HCT116 (cell line): ENCODE measurements at regions not wholly inside any gene's neighbourhood (a gene's known extent, or its start where the extent isn't known, plus 50 kb on each side); places are given as distances from the start of the nearest gene placed in this dataset.

Experiments used
- ATAC-seq: fragments of 200-7000 bp; cut with Tn5 transposase; 2 replicates; pipeline ENCODE4 v1.9.1; 2020; ENCODE audit warnings: mild to moderate bottlenecking, moderate library complexity
- BruUV-seq: library from RNA; stranded (reverse); fragments of 400-500 nt; replicated peaks from 2 replicates; lab custom pipeline; 2021; lab: Mats Ljungman, UMichigan
- CTCF ChIA-PET: fragments of 300-600 bp; sonication (Branson Sonifier 250); formaldehyde crosslinking; loops from one replicate; lab custom pipeline; 2021; ENCODE audit warnings: antibody characterized with exemption; lab: Charles Lee
- POLR2A ChIA-PET: fragments of 300-600, 350-600 bp; sonication (Branson Sonifier 250); formaldehyde crosslinking; loops from one replicate; lab custom pipeline; 2021; ENCODE audit warnings: antibody characterized with exemption; lab: Charles Lee
- RAD21 ChIA-PET, 2 experiments: fragments of 300-600 bp; sonication (Branson Sonifier 250); formaldehyde crosslinking; loops; one replicate each; lab custom pipeline; 2023; ENCODE audit warnings: low total read pairs in 2 of 2; ENCODE audit not compliant: uncharacterized antibody in 2 of 2, unreplicated experiment in 2 of 2, low non-redundant PET in 1 of 2; lab: Charles Lee
- DNase-seq: peaks from one replicate; pipeline ENCODE4 v3.0.0-alpha.2; 2010; ENCODE audit warnings: low read depth, low spot score
- H2AFZ ChIP-seq: fragments of 200-600 bp; shearing (Covaris generic), sonication (generic); 2 replicates; pipeline ENCODE4 v1.6.1; 2017; ENCODE audit warnings: low read depth, mixed run types, mixed read lengths, antibody characterized with exemption, low read length; ENCODE audit not compliant: poor library complexity, severe bottlenecking
- H3K27ac ChIP-seq: 2 replicates; pipeline ENCODE4 v1.5.1; 2012; ENCODE audit warnings: low read depth, low read length
- H3K27me3 ChIP-seq: fragments of 200-600 bp; sonication (generic); 2 replicates; pipeline ENCODE4 v1.6.1; 2016; ENCODE audit warnings: mixed run types, low read length, mixed read lengths; ENCODE audit not compliant: insufficient read depth
- H3K36me3 ChIP-seq, 2 experiments: fragments of 200-500 bp in 1 of 2; fragments of 200-600 bp in 1 of 2; sonication (Bioruptor generic) in 1 of 2; sonication (generic) in 1 of 2; 2 replicates each; pipeline versions ENCODE4 v1.5.1 to v1.6.1; 2014 to 2016; ENCODE audit warnings: low read length in 2 of 2, inconsistent platforms in 1 of 2, mixed read lengths in 1 of 2, mixed run types in 1 of 2; ENCODE audit not compliant: insufficient read depth in 2 of 2, control insufficient read depth in 1 of 2
- H3K4me1 ChIP-seq, 2 experiments: fragments of 200-600 bp in 1 of 2; sonication (generic) in 1 of 2; 2 replicates each; pipeline versions ENCODE4 v1.5.1 to v1.6.1; 2012 to 2017; ENCODE audit warnings: low read length in 2 of 2, inconsistent platforms in 1 of 2, mild to moderate bottlenecking in 1 of 2, mixed read lengths in 1 of 2, mixed run types in 1 of 2, moderate library complexity in 1 of 2; ENCODE audit not compliant: insufficient read depth in 2 of 2, control insufficient read depth in 1 of 2
- H3K4me2 ChIP-seq: fragments of 200-600 bp; sonication (generic); 2 replicates; pipeline ENCODE4 v1.6.1; 2017; ENCODE audit warnings: mixed run types, low read length, mixed read lengths
- H3K4me3 ChIP-seq, 2 experiments: fragments of 200-600 bp in 1 of 2; sonication (generic) in 1 of 2; replicated peaks in 1 of 2; 2 replicates each; pipeline ENCODE4 v1.5.1; 2011 to 2016; ENCODE audit warnings: low read length in 2 of 2, control low read depth in 1 of 2, low read depth in 1 of 2, mild to moderate bottlenecking in 1 of 2, mixed read lengths in 1 of 2, mixed run types in 1 of 2
- H3K79me2 ChIP-seq: fragments of 200-600 bp; sonication (generic); 2 replicates; pipeline ENCODE4 v1.6.1; 2017; ENCODE audit warnings: mild to moderate bottlenecking, mixed run types, low read length, moderate library complexity, mixed read lengths; ENCODE audit not compliant: insufficient read depth
- H3K9ac ChIP-seq: fragments of 200-600 bp; sonication (generic); 2 replicates; pipeline ENCODE4 v1.6.1; 2016; ENCODE audit warnings: low read length, mixed read lengths
- H3K9me2 ChIP-seq: fragments of 200-600 bp; sonication (generic), shearing (Covaris generic); 2 replicates; pipeline ENCODE4 v1.6.1; 2017; ENCODE audit warnings: mixed run types, mild to moderate bottlenecking, moderate library complexity; ENCODE audit not compliant: insufficient read depth
- H3K9me3 ChIP-seq, 2 experiments: fragments of 200-500 bp in 1 of 2; fragments of 200-600 bp in 1 of 2; sonication (Bioruptor generic) in 1 of 2; sonication (generic) in 1 of 2; 2 replicates each; pipeline ENCODE4 v1.6.1; 2014 to 2017; ENCODE audit warnings: low read length in 2 of 2, mixed read lengths in 2 of 2, inconsistent platforms in 1 of 2, low read depth in 1 of 2, mild to moderate bottlenecking in 1 of 2, mixed run types in 1 of 2, moderate library complexity in 1 of 2; ENCODE audit not compliant: control insufficient read depth in 1 of 2, insufficient read depth in 1 of 2
- H4K20me1 ChIP-seq: fragments of 200-600 bp; sonication (generic), shearing (Covaris generic); 2 replicates; pipeline ENCODE4 v1.6.1; 2017; ENCODE audit warnings: mixed run types, mild to moderate bottlenecking, moderate library complexity; ENCODE audit not compliant: insufficient read depth
- CBX3 ChIP-seq: IDR thresholded peaks from 2 replicates; pipeline ENCODE4 v1.6.1; 2012; ENCODE audit warnings: low read depth
- EZH2 ChIP-seq: fragments of 200-600 bp; sonication (generic); IDR thresholded peaks from 2 replicates; pipeline ENCODE4 v1.6.1; 2017; ENCODE audit warnings: antibody characterized with exemption, mixed run types
- JUND ChIP-seq: IDR thresholded peaks from 2 replicates; pipeline ENCODE4 v1.6.1; 2012
- MAX ChIP-seq: IDR thresholded peaks from 2 replicates; pipeline ENCODE4 v1.6.1; 2012
- POLR2A ChIP-seq: IDR thresholded peaks from 2 replicates; pipeline ENCODE4 v1.7.0; 2011; ENCODE audit warnings: borderline replicate concordance; ENCODE audit not compliant: insufficient read depth, insufficient read length; ENCODE audit errors: extremely low read depth
- POLR2AphosphoS5 ChIP-seq: IDR thresholded peaks from 2 replicates; pipeline ENCODE4 v1.6.1; 2011; ENCODE audit warnings: mild to moderate bottlenecking, low read depth, low read length, moderate library complexity
- REST ChIP-seq: IDR thresholded peaks from 2 replicates; pipeline ENCODE4 v1.6.1; 2012; ENCODE audit warnings: low read depth
- TCF7L2 ChIP-seq: IDR thresholded peaks from 2 replicates; pipeline ENCODE4 v1.7.0; 2011; ENCODE audit warnings: borderline replicate concordance, inconsistent platforms; ENCODE audit not compliant: insufficient read depth, insufficient read length; ENCODE audit errors: extremely low read depth
- YY1 ChIP-seq: IDR thresholded peaks from 2 replicates; pipeline ENCODE4 v1.6.1; 2011; ENCODE audit warnings: low read length, low read depth, moderate library complexity, mild to moderate bottlenecking; ENCODE audit not compliant: insufficient replicate concordance; ENCODE audit errors: extremely low read depth
- ZBTB33 ChIP-seq: IDR thresholded peaks from 2 replicates; pipeline ENCODE4 v1.6.1; 2011; ENCODE audit warnings: mild to moderate bottlenecking, low read length, moderate library complexity; ENCODE audit not compliant: insufficient replicate concordance; ENCODE audit errors: extremely low read depth
- ZFX ChIP-seq: fragments of 450-650 bp; IDR thresholded peaks from 2 replicates; pipeline ENCODE4 v1.6.1; 2017
- ZNF274 ChIP-seq: fragments of 200-500 bp; sonication (Bioruptor generic); IDR thresholded peaks from 2 replicates; pipeline ENCODE4 v1.6.1; 2014; ENCODE audit warnings: mild to moderate bottlenecking, low read depth, low read length, inconsistent platforms
- intact Hi-C: fragments of 100-400 bp; cut with micrococcal nuclease; formaldehyde crosslinking; loops from 2 replicates; pipeline ENCODE4 v1.10.0; 2022

GRCh38 chr4:36917413-36917812 is 327.1 kb upstream of the NWD2 start:
- ChIA-PET RAD21 (no interaction called here), POLR2A (no interaction called here), CTCF (no interaction called here)
- Histone ChIP-seq H3K79me2 (no peaks in the 10 kb centered on the region), H3K9ac (no peak overlapping the region), H3K36me3 (no peaks in the 10 kb centered on the region), H2AFZ (no peak overlapping the region), H4K20me1 (no peaks in the 10 kb centered on the region), H3K27me3 (no peaks in the 10 kb centered on the region), H3K4me3 (no peak overlapping the region), H3K4me2 (no peak overlapping the region), H3K4me1 (no peaks in the 10 kb centered on the region), H3K9me2 (no peaks in the 10 kb centered on the region), H3K27ac (no peak overlapping the region), H3K9me3 (no peaks in the 10 kb centered on the region)
- no peak for TF ChIP-seq POLR2AphosphoS5
- TF ChIP-seq CBX3 = no peak
- TF ChIP-seq ZFX = no peak
- TF ChIP-seq TCF7L2 = no peak
- TF ChIP-seq EZH2 = no peak
- no peak for TF ChIP-seq ZBTB33
- ATAC-seq = no peak
- intact Hi-C loops = no loop called here
- no peak for DNase-seq
- BruUV-seq = no TSS peak

GRCh38 chr4:36919721-36920120 is 324.8 kb upstream of the NWD2 start:
- intact Hi-C loops = no loop called here
- no peak for DNase-seq
- Histone ChIP-seq H4K20me1 (no peaks in the 10 kb centered on the region), H2AFZ (no peak overlapping the region), H3K79me2 (no peaks in the 10 kb centered on the region), H3K4me2 (no peak overlapping the region), H3K4me1 (no peaks in the 10 kb centered on the region)
- RAD21 ChIA-PET = no interaction called here
- TF ChIP-seq JUND (no peak), REST (no peak), ZFX (no peak), EZH2 (no peak), POLR2A (no peak), YY1 (no peak), ZNF274 (no peak), MAX (no peak)
- TF ChIP-seq, all 23 proteins: peak for 0
- Histone ChIP-seq H3K27me3 (no peaks in the 10 kb centered on the region), H3K9me3 (no peaks in the 10 kb centered on the region), H3K36me3 (no peaks in the 10 kb centered on the region), H3K9me2 (no peaks in the 10 kb centered on the region), H3K9ac (no peak overlapping the region), H3K4me3 (no peak overlapping the region), H3K27ac (no peak overlapping the region)
- ChIA-PET POLR2A (no interaction called here), CTCF (no interaction called here)
- BruUV-seq = no TSS peak
- ATAC-seq = no peak
